Neural cell (in vitro differentiated cells): ENCODE measurements at regions not wholly inside any gene's neighbourhood (a gene's known extent, or its start where the extent isn't known, plus 50 kb on each side); places are given as distances from the start of the nearest gene placed in this dataset.

ENCODE experiments used
- H2AFZ ChIP-seq: fragments of 200-600, 300-800 bp; sonication (generic), shearing (Covaris generic); 2 replicates; pipeline ENCODE4 v1.6.0; 2014; ENCODE audit warnings: low read depth, mild to moderate bottlenecking, antibody characterized with exemption, low read length, moderate library complexity
- H3F3A ChIP-seq: fragments of 200-600 bp; shearing (Covaris generic); 2 replicates; pipeline ENCODE4 v1.6.1; 2016; ENCODE audit warnings: mild to moderate bottlenecking, moderate library complexity, mixed read lengths, antibody characterized with exemption, low read length; ENCODE audit not compliant: insufficient read depth, poor library complexity, severe bottlenecking
- H3K27ac ChIP-seq: fragments of 200-600, 300-800 bp; sonication (generic), shearing (Covaris generic); 2 replicates; pipeline ENCODE4 v1.5.1; 2014; ENCODE audit warnings: mild to moderate bottlenecking, low read length, moderate library complexity
- H3K27me3 ChIP-seq: fragments of 300-800, 200-600 bp; sonication (generic), shearing (Covaris generic); 2 replicates; pipeline ENCODE4 v1.6.0; 2014; ENCODE audit warnings: mild to moderate bottlenecking, low read depth, low read length, moderate library complexity; ENCODE audit not compliant: insufficient read depth
- H3K36me3 ChIP-seq: fragments of 300-800, 200-600 bp; sonication (generic), shearing (Covaris generic); 2 replicates; pipeline ENCODE4 v1.5.1; 2014; ENCODE audit warnings: mild to moderate bottlenecking, antibody characterized with exemption, low read length, moderate library complexity; ENCODE audit not compliant: insufficient read depth
- H3K4me2 ChIP-seq: fragments of 300-800, 200-600 bp; sonication (generic), shearing (Covaris generic); 2 replicates; pipeline ENCODE4 v1.6.0; 2014; ENCODE audit warnings: mild to moderate bottlenecking, low read length
- H3K4me3 ChIP-seq: fragments of 300-800, 200-600 bp; sonication (generic), shearing (Covaris generic); 2 replicates; pipeline ENCODE4 v1.5.1; 2014; ENCODE audit warnings: mild to moderate bottlenecking, low read length, moderate library complexity
- H3K79me2 ChIP-seq: fragments of 200-600 bp; shearing (Covaris generic); replicated peaks from 2 replicates; pipeline ENCODE4 v1.6.0; 2014; ENCODE audit warnings: mild to moderate bottlenecking, low read length, moderate library complexity; ENCODE audit not compliant: insufficient read depth
- H3K9ac ChIP-seq: fragments of 300-800, 200-600 bp; sonication (generic), shearing (Covaris generic); 2 replicates; pipeline ENCODE4 v1.6.1; 2016; ENCODE audit warnings: mild to moderate bottlenecking, low read length, mixed read lengths
- H3K9me2 ChIP-seq: fragments of 200-600 bp; shearing (Covaris generic); 2 replicates; pipeline ENCODE4 v1.6.1; 2016; ENCODE audit warnings: mild to moderate bottlenecking, low read length, mixed read lengths; ENCODE audit not compliant: insufficient read depth
- H3K9me3 ChIP-seq: fragments of 200-600, 300-800 bp; sonication (generic), shearing (Covaris generic); 2 replicates; pipeline ENCODE4 v1.6.1; 2016; ENCODE audit warnings: mild to moderate bottlenecking, mixed run types, low read length, moderate library complexity, mixed read lengths
- H4K20me1 ChIP-seq: fragments of 200-600 bp; shearing (Covaris generic); 2 replicates; pipeline ENCODE4 v1.6.1; 2016; ENCODE audit warnings: mild to moderate bottlenecking, mixed run types; ENCODE audit not compliant: insufficient read depth
- EP300 ChIP-seq: fragments of 450-650 bp; conservative IDR thresholded peaks from 2 replicates; pipeline ENCODE4 v1.6.1; 2014; ENCODE audit warnings: antibody characterized with exemption, mild to moderate bottlenecking, moderate library complexity; ENCODE audit not compliant: poor library complexity, severe bottlenecking
- EZH2 ChIP-seq: fragments of 200-600, 300-800 bp; shearing (Covaris generic), sonication (generic); IDR thresholded peaks from 2 replicates; pipeline ENCODE4 v1.6.1; 2014; ENCODE audit warnings: antibody characterized with exemption, low read length, borderline replicate concordance, mild to moderate bottlenecking; ENCODE audit not compliant: insufficient read depth, poor library complexity, severe bottlenecking
- MXI1 ChIP-seq: fragments of 450-650 bp; conservative IDR thresholded peaks from 2 replicates; pipeline ENCODE4 v1.6.1; 2014; ENCODE audit warnings: antibody characterized with exemption, mild to moderate bottlenecking; ENCODE audit not compliant: poor library complexity, severe bottlenecking
- POLR2AphosphoS5 ChIP-seq: IDR thresholded peaks from 2 replicates; pipeline ENCODE4 v1.6.1; 2012
- RAD21 ChIP-seq: fragments of 450-650 bp; conservative IDR thresholded peaks from 2 replicates; pipeline ENCODE4 v1.6.1; 2014; ENCODE audit warnings: antibody characterized with exemption, mild to moderate bottlenecking, moderate library complexity
- SMC3 ChIP-seq: fragments of 450-650 bp; conservative IDR thresholded peaks from 2 replicates; pipeline ENCODE4 v1.6.1; 2014; ENCODE audit warnings: antibody characterized with exemption, mild to moderate bottlenecking, moderate library complexity; ENCODE audit not compliant: poor library complexity
- TAF1 ChIP-seq: IDR thresholded peaks from 2 replicates; pipeline ENCODE4 v1.6.1; 2012; ENCODE audit warnings: low read depth
- TF ChIP-seq, protein P1 (sequence below): fragments of 450-650 bp; IDR thresholded peaks from 2 replicates; pipeline ENCODE4 v1.5.1; 2014; ENCODE audit warnings: antibody characterized with exemption, mild to moderate bottlenecking, moderate library complexity; ENCODE audit not compliant: poor library complexity, severe bottlenecking
- TF ChIP-seq, protein P2 (sequence below): IDR thresholded peaks from 2 replicates; pipeline ENCODE4 v1.6.1; 2012; ENCODE audit warnings: borderline replicate concordance

DNA sequence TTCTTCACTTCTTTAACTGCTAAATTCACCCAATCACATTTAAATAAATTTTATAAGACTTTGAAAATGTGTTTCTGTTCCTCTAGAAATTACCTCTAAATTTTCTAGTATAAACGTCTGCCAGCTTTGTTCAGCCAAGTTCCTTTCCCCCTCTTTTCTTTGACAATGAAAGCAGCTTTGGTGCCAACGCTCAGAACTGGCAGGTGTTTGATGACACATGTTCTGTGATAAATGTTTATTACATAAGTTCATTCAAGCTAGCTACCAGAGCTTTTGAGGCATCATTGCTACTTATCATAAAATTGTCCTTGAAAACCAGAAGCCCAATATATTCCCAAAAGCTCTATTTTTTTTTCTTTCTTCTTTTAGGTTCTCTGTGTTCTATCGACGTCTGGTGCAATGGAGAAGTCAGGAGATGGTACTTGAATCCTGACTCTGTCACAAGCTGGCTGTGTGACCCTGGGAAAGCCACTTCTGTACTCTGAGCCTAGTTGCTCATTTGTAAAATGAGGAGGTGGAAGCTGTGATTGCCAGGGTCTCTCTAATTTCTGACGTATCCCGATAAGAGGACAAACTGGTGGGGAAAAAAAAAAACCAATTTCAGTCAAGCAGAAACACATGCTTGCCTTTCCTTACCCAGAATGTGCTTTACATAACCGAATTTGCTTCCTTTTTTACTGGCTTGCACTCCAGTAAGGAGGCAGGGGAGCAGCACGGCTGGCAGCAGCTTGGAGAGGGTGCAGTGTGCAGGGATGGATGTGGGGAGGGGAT is 187.1 kb upstream of the LPP start:
- H3K27me3 ChIP-seq, result no peaks in the 10 kb centered on the region
- no peak overlapping the region for H3K4me3 ChIP-seq
- H3K9me2 ChIP-seq, result no peaks in the 10 kb centered on the region
- H3K36me3 ChIP-seq, result no peaks in the 10 kb centered on the region
- no peak overlapping the region for H3K4me2 ChIP-seq
- TF ChIP-seq SMC3 (no peak), TAF1 (no peak), EZH2 (no peak), MXI1 (no peak), POLR2AphosphoS5 (no peak), EP300 (no peak), RAD21 (no peak)
- TF ChIP-seq, protein P1, sequence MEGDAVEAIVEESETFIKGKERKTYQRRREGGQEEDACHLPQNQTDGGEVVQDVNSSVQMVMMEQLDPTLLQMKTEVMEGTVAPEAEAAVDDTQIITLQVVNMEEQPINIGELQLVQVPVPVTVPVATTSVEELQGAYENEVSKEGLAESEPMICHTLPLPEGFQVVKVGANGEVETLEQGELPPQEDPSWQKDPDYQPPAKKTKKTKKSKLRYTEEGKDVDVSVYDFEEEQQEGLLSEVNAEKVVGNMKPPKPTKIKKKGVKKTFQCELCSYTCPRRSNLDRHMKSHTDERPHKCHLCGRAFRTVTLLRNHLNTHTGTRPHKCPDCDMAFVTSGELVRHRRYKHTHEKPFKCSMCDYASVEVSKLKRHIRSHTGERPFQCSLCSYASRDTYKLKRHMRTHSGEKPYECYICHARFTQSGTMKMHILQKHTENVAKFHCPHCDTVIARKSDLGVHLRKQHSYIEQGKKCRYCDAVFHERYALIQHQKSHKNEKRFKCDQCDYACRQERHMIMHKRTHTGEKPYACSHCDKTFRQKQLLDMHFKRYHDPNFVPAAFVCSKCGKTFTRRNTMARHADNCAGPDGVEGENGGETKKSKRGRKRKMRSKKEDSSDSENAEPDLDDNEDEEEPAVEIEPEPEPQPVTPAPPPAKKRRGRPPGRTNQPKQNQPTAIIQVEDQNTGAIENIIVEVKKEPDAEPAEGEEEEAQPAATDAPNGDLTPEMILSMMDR, result no peak
- TF ChIP-seq, protein P2, sequence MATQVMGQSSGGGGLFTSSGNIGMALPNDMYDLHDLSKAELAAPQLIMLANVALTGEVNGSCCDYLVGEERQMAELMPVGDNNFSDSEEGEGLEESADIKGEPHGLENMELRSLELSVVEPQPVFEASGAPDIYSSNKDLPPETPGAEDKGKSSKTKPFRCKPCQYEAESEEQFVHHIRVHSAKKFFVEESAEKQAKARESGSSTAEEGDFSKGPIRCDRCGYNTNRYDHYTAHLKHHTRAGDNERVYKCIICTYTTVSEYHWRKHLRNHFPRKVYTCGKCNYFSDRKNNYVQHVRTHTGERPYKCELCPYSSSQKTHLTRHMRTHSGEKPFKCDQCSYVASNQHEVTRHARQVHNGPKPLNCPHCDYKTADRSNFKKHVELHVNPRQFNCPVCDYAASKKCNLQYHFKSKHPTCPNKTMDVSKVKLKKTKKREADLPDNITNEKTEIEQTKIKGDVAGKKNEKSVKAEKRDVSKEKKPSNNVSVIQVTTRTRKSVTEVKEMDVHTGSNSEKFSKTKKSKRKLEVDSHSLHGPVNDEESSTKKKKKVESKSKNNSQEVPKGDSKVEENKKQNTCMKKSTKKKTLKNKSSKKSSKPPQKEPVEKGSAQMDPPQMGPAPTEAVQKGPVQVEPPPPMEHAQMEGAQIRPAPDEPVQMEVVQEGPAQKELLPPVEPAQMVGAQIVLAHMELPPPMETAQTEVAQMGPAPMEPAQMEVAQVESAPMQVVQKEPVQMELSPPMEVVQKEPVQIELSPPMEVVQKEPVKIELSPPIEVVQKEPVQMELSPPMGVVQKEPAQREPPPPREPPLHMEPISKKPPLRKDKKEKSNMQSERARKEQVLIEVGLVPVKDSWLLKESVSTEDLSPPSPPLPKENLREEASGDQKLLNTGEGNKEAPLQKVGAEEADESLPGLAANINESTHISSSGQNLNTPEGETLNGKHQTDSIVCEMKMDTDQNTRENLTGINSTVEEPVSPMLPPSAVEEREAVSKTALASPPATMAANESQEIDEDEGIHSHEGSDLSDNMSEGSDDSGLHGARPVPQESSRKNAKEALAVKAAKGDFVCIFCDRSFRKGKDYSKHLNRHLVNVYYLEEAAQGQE, result no peak
- H3F3A ChIP-seq, result no peaks in the 10 kb centered on the region
- H3K9me3 ChIP-seq, result no peaks in the 10 kb centered on the region
- H2AFZ ChIP-seq, result no peak overlapping the region
- no peak overlapping the region for H3K9ac ChIP-seq
- no peaks in the 10 kb centered on the region for H4K20me1 ChIP-seq
- no peaks in the 10 kb centered on the region for H3K79me2 ChIP-seq
- no peak overlapping the region for H3K27ac ChIP-seq

DNA sequence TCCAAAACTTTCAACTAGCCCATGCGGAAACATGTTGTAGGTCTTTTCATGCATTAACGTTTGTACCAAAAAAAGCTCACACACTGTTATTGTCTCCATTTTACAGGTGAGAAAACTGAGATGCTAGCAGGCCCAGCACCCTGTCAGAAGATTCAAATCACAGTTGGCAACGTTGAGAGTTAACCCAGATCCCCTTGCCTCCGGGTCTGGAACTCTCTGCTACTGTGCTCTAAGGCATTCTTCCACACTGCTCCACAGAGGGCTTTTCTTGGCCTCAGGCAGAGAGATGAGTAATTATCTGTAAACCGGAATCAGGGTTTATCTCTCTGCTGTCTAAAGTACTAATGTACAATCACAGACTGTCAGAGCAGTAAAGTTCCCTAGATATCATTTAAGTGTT is 186.0 kb upstream of the LPP start:
- no peak overlapping the region for H3K9ac ChIP-seq
- TF ChIP-seq TAF1, result no peak
- TF ChIP-seq, protein P1, result no peak
- TF ChIP-seq, protein P2, result no peak
- TF ChIP-seq RAD21, result no peak
- TF ChIP-seq MXI1, result no peak
- TF ChIP-seq SMC3, result no peak
- no peak for TF ChIP-seq EZH2
- no peak for TF ChIP-seq EP300
- no peak for TF ChIP-seq POLR2AphosphoS5
- H3K79me2 ChIP-seq, result no peaks in the 10 kb centered on the region
- H3K27ac ChIP-seq, result no peak overlapping the region
- H3K27me3 ChIP-seq, result no peaks in the 10 kb centered on the region
- H3K4me3 ChIP-seq, result no peak overlapping the region
- no peak overlapping the region for H2AFZ ChIP-seq
- H3F3A ChIP-seq, result no peaks in the 10 kb centered on the region
- H4K20me1 ChIP-seq, result no peaks in the 10 kb centered on the region
- no peaks in the 10 kb centered on the region for H3K36me3 ChIP-seq
- H3K4me2 ChIP-seq, result no peak overlapping the region
- H3K9me3 ChIP-seq, result no peaks in the 10 kb centered on the region
- H3K9me2 ChIP-seq, result no peaks in the 10 kb centered on the region
